ENCODE measurements at regions not wholly inside any gene's neighbourhood (a gene's known extent, or its start where the extent isn't known, plus 50 kb on each side); places are given as distances from the start of the nearest gene placed in this dataset.

DNA sequence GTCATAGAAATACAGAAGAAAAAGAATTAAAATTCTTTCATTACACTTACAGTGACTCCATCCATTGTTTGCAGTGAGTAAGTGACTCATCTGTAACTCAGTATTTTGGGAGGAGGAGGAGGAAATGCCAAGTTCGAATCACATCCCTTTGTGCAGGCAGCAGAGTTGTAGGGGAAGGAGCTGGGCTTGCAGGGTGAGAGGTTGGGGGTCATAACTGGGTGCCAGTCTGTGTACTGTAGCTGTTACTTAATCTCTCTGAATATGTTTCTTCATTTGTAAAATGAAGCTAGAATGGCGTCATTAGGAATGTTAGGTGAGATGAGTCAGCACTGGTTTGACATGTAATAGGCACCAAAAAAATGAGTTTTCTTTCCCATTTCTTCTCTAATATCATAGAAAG, 235.7 kb upstream of the ADAMTSL1 start:
- no peak overlapping the region for H3K27ac ChIP-seq (ENCODE audit: low read length)
- H3K4me3 ChIP-seq (ENCODE audit: low read length), result no peak overlapping the region
- H3K4me1 ChIP-seq (ENCODE audit: control insufficient read depth, insufficient read depth, low read length), result no peaks in the 10 kb centered on the region
- 100% methylated on average over 1 of the region's 2 CpGs for WGBS (ENCODE audit: insufficient coverage, low lambda C conversion rate)
- no peaks in the 10 kb centered on the region for H3K9me3 ChIP-seq (ENCODE audit: control insufficient read depth, low read depth, low read length)
- no peaks in the 10 kb centered on the region for H3K27me3 ChIP-seq (ENCODE audit: control insufficient read depth, insufficient read depth, low read length)
- no peaks in the 10 kb centered on the region for H3K36me3 ChIP-seq (ENCODE audit: control insufficient read depth, insufficient read depth, low read length)
- DNase-seq, result no peak

DNA sequence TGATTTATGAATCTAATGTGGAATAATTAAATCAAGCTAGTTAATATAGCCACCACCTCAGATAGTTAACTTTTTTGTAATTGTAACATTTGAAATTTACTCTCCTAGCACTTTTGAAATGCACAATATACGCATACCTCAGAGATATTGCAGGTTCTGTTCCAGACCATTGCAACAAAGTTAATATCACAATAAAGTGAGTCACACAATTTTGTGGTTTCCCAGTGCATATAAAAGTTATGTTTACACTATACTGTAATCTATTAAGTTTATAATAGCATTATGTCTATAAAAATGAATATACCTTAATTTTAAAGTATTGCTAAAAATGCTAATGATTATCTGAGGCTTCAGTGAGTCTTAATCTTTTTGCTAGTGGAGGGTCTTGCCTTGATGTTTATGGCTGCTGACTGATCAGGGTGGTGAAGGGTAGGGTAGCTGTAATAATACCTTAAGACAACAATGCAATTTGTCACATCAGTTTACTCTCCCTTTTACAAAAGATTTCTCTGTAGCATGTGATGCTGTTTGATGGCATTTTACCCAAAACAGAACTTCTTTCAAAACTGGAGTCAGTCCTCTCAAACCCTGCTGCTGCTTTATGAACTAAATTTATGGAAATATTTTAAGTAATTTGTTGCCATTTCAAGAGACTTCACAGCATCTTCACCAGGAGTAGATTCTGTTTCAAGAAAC, 235.1 kb upstream of the ADAMTSL1 start:
- no peak for DNase-seq
- no CpG with 5 or more reads among the region's 1 CpG for WGBS (ENCODE audit: insufficient coverage, low lambda C conversion rate)
- no peak overlapping the region for H3K4me3 ChIP-seq (ENCODE audit: low read length)
- no peaks in the 10 kb centered on the region for H3K27me3 ChIP-seq (ENCODE audit: control insufficient read depth, insufficient read depth, low read length)
- H3K9me3 ChIP-seq (ENCODE audit: control insufficient read depth, low read depth, low read length), result no peaks in the 10 kb centered on the region
- no peaks in the 10 kb centered on the region for H3K36me3 ChIP-seq (ENCODE audit: control insufficient read depth, insufficient read depth, low read length)
- H3K27ac ChIP-seq (ENCODE audit: low read length), result no peak overlapping the region
- H3K4me1 ChIP-seq (ENCODE audit: control insufficient read depth, insufficient read depth, low read length), result no peaks in the 10 kb centered on the region

DNA sequence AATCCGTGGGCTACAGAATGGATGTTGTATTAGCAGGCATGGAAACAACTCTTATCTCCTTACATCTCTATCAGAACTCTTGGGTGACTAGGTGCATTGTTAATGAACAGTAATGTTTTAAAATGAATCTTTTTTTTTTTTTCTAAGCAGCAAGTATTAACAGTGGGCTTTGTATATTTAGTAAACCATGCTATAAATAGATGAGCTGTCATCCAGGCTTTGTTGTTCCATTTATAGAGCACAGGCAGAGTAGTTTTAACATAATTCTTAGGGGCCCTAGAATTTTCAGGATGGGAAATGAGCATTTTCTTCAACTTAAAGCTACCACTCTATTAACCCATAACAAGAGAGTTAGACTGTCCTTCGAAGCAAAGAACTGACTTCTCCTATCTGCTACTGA, 233.7 kb upstream of the ADAMTSL1 start:
- no peak overlapping the region for H3K4me3 ChIP-seq (ENCODE audit: low read length)
- 40% methylated on average over 2 of the region's 2 CpGs for WGBS (ENCODE audit: insufficient coverage, low lambda C conversion rate)
- no peak for DNase-seq
- H3K9me3 ChIP-seq (ENCODE audit: control insufficient read depth, low read depth, low read length), result no peaks in the 10 kb centered on the region
- H3K27ac ChIP-seq (ENCODE audit: low read length), result no peak overlapping the region
- no peaks in the 10 kb centered on the region for H3K27me3 ChIP-seq (ENCODE audit: control insufficient read depth, insufficient read depth, low read length)
- H3K4me1 ChIP-seq (ENCODE audit: control insufficient read depth, insufficient read depth, low read length), result no peaks in the 10 kb centered on the region
- H3K36me3 ChIP-seq (ENCODE audit: control insufficient read depth, insufficient read depth, low read length), result no peaks in the 10 kb centered on the region

DNA sequence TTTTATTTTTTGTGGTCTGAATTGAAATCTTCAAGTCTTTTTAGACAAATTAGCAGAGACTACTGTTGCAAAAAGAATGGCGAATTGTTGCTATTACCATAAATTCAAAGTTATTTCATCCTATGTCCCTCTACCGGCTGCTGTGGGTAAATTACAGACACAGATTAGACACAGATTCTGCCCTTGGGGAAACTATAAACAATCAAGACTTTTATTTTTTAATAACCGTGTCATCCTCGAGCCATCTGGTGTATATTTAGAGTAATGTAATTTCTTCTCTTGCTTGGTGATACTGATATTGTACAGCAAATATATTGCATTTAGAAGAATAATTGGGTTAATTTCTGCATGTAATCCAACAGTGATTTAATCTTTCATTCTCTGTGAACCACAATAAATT, 228.0 kb upstream of the ADAMTSL1 start:
- no peak overlapping the region for H3K27ac ChIP-seq (ENCODE audit: low read length)
- H3K9me3 ChIP-seq (ENCODE audit: control insufficient read depth, low read depth, low read length), result no peaks in the 10 kb centered on the region
- WGBS (ENCODE audit: insufficient coverage, low lambda C conversion rate), result 60% methylated on average over 1 of the region's 4 CpGs
- no peaks in the 10 kb centered on the region for H3K4me1 ChIP-seq (ENCODE audit: control insufficient read depth, insufficient read depth, low read length)
- H3K27me3 ChIP-seq (ENCODE audit: control insufficient read depth, insufficient read depth, low read length), result no peaks in the 10 kb centered on the region
- no peak for DNase-seq
- H3K4me3 ChIP-seq (ENCODE audit: low read length), result no peak overlapping the region
- H3K36me3 ChIP-seq (ENCODE audit: control insufficient read depth, insufficient read depth, low read length), result no peaks in the 10 kb centered on the region

DNA sequence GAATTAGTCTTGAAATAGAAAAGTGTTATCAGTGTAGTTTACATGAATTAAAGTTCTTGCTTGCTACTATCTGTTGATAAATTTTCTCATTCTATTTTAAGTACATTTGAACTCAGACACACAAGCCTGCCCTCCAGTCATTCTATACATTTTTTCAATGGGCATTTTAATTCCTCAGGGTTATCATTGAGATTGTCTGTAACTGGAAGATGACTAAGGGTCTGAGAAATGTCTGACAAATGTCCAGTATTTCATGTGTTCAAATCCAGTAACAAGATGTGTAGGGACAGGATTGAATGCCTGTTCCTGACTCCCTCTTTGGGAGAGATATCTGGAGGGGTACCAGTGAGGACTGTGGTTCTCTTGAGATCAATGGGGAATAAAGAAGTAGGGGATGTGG, 223.9 kb upstream of the ADAMTSL1 start:
- no peaks in the 10 kb centered on the region for H3K9me3 ChIP-seq (ENCODE audit: control insufficient read depth, low read depth, low read length)
- no peaks in the 10 kb centered on the region for H3K4me1 ChIP-seq (ENCODE audit: control insufficient read depth, insufficient read depth, low read length)
- no peak overlapping the region for H3K27ac ChIP-seq (ENCODE audit: low read length)
- H3K4me3 ChIP-seq (ENCODE audit: low read length), result no peak overlapping the region
- no peak for DNase-seq
- no peaks in the 10 kb centered on the region for H3K36me3 ChIP-seq (ENCODE audit: control insufficient read depth, insufficient read depth, low read length)
- H3K27me3 ChIP-seq (ENCODE audit: control insufficient read depth, insufficient read depth, low read length), result no peaks in the 10 kb centered on the region

DNA sequence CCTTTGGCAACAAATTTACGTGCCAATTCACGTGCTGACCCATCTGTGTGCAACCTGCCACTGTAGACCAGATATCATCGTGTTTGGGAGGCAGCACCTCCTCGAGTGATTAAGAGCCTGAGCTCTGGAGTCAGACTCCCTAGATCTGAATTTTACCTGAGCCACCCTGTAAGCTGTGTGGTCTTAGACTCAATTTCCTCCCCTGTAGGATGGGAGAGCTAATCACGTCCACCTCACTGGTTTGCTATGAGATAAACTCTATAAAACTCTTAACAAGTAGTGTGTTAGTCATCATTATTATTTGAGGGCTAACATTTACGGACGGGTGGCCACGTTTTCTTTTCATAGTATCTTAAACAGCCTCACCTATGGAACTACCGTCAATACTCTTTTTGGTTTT, 220.0 kb upstream of the ADAMTSL1 start:
- H3K36me3 ChIP-seq (ENCODE audit: control insufficient read depth, insufficient read depth, low read length), result no peaks in the 10 kb centered on the region
- no peaks in the 10 kb centered on the region for H3K4me1 ChIP-seq (ENCODE audit: control insufficient read depth, insufficient read depth, low read length)
- WGBS (ENCODE audit: insufficient coverage, low lambda C conversion rate), result 80% methylated on average over 1 of the region's 9 CpGs
- no peak for DNase-seq
- no peak overlapping the region for H3K4me3 ChIP-seq (ENCODE audit: low read length)
- H3K9me3 ChIP-seq (ENCODE audit: control insufficient read depth, low read depth, low read length), result no peaks in the 10 kb centered on the region
- no peaks in the 10 kb centered on the region for H3K27me3 ChIP-seq (ENCODE audit: control insufficient read depth, insufficient read depth, low read length)
- no peak overlapping the region for H3K27ac ChIP-seq (ENCODE audit: low read length)

DNA sequence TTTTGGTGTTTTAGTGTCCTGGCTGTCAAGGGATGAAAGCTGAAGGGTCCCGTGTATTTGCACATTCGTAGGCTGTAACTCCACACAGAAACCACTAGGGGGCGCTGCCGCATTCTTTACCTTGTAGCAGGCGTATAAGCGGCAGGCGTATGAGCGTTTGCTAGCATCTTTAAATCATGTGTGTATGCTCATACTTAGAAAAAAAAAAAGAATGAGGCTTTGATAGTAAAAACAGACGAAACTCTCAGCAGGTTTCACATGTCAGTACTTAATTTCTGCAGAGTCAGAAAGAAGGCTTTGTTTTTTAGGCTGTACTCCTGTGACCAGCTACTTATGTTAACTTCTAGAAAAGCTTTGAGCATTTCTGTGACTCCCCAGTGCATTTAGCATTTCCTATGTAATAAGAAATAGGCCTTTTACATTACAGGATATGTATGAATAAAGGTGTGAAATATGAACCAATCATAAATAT, 218.8 kb upstream of the ADAMTSL1 start:
- H3K9me3 ChIP-seq (ENCODE audit: control insufficient read depth, low read depth, low read length), result no peaks in the 10 kb centered on the region
- no peaks in the 10 kb centered on the region for H3K4me1 ChIP-seq (ENCODE audit: control insufficient read depth, insufficient read depth, low read length)
- H3K4me3 ChIP-seq (ENCODE audit: low read length), result no peak overlapping the region
- no peaks in the 10 kb centered on the region for H3K27me3 ChIP-seq (ENCODE audit: control insufficient read depth, insufficient read depth, low read length)
- no CpG with 5 or more reads among the region's 9 CpGs for WGBS (ENCODE audit: insufficient coverage, low lambda C conversion rate)
- H3K27ac ChIP-seq (ENCODE audit: low read length), result no peak overlapping the region
- DNase-seq, result peak; percentile 56 to 72
- no peaks in the 10 kb centered on the region for H3K36me3 ChIP-seq (ENCODE audit: control insufficient read depth, insufficient read depth, low read length)

DNA sequence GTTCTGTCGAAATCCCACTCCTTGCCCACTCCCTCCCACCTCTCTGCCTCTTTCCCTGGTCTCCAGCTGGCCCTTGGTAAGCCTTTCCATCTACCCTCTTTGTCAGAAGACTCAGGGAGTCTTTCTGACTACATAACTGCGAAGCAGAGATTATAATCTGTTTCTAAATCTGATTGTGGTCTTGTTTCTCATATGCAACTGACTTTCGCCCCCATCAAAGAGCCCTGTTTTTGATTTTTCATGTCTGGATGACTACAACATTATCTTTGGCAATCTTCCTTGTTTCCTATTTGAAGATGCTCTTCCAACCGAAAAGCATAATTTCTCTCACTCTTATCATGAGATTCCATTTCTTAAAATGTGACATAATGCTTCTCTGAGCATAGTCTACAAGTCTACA, 218.2 kb upstream of the ADAMTSL1 start:
- Histone ChIP-seq H3K4me3 (ENCODE audit: low read length) (no peak overlapping the region), H3K36me3 (ENCODE audit: control insufficient read depth, insufficient read depth, low read length) (no peaks in the 10 kb centered on the region), H3K9me3 (ENCODE audit: control insufficient read depth, low read depth, low read length) (no peaks in the 10 kb centered on the region), H3K27me3 (ENCODE audit: control insufficient read depth, insufficient read depth, low read length) (no peaks in the 10 kb centered on the region), H3K4me1 (ENCODE audit: control insufficient read depth, insufficient read depth, low read length) (no peaks in the 10 kb centered on the region), H3K27ac (ENCODE audit: low read length) (no peak overlapping the region)
- no peak for DNase-seq
- 54% methylated on average over 2 of the region's 4 CpGs for WGBS (ENCODE audit: insufficient coverage, low lambda C conversion rate)

DNA sequence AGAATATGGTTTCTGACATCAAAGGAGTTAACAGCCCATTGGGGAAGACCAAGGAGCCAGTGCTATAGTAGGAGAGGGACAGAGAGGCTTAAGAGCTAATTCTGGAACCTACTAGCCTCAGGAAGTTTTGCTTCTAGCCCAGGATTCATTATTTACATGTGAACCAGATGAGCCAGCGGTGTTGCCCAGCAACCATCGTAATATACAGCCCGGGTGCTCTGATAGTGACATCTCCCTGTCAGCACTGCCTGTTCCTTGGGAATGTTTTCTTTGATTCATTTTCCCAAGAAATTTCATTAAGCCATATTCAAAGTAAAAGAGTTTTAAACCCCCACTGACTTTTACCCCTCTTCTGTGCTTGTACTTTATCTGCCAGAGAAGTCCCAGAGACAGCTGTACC, 217.4 kb upstream of the ADAMTSL1 start:
- no peaks in the 10 kb centered on the region for H3K27me3 ChIP-seq (ENCODE audit: control insufficient read depth, insufficient read depth, low read length)
- no peaks in the 10 kb centered on the region for H3K36me3 ChIP-seq (ENCODE audit: control insufficient read depth, insufficient read depth, low read length)
- H3K4me1 ChIP-seq (ENCODE audit: control insufficient read depth, insufficient read depth, low read length), result no peaks in the 10 kb centered on the region
- H3K4me3 ChIP-seq (ENCODE audit: low read length), result no peak overlapping the region
- no CpG with 5 or more reads among the region's 3 CpGs for WGBS (ENCODE audit: insufficient coverage, low lambda C conversion rate)
- H3K9me3 ChIP-seq (ENCODE audit: control insufficient read depth, low read depth, low read length), result no peaks in the 10 kb centered on the region
- no peak for DNase-seq
- H3K27ac ChIP-seq (ENCODE audit: low read length), result no peak overlapping the region

DNA sequence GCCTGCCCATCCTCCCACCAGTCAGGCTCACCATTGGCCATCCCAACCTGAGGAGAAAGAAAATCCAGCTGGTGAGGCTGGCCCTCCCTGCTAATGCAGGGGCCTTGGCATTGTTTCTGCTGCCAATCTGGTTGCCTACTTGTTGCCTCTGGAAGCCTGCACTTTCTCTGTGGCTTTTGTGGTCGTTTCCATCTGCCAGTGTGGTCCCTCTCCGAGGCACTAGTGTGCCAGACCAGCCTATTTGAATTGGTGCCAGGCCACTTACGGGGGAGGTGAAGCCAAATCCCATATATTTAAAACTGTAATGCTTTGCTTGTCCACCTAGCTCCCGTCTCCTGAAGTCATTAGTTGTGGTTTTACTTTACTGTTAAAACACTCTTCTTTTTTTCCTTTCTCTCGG, 213.4 kb upstream of the ADAMTSL1 start:
- H3K9me3 ChIP-seq (ENCODE audit: control insufficient read depth, low read depth, low read length), result no peaks in the 10 kb centered on the region
- no peak for DNase-seq
- H3K27me3 ChIP-seq (ENCODE audit: control insufficient read depth, insufficient read depth, low read length), result no peaks in the 10 kb centered on the region
- no peak overlapping the region for H3K27ac ChIP-seq (ENCODE audit: low read length)
- WGBS (ENCODE audit: insufficient coverage, low lambda C conversion rate), result 88% methylated on average over 2 of the region's 5 CpGs
- no peaks in the 10 kb centered on the region for H3K36me3 ChIP-seq (ENCODE audit: control insufficient read depth, insufficient read depth, low read length)
- H3K4me1 ChIP-seq (ENCODE audit: control insufficient read depth, insufficient read depth, low read length), result no peaks in the 10 kb centered on the region
- H3K4me3 ChIP-seq (ENCODE audit: low read length), result no peak overlapping the region

DNA sequence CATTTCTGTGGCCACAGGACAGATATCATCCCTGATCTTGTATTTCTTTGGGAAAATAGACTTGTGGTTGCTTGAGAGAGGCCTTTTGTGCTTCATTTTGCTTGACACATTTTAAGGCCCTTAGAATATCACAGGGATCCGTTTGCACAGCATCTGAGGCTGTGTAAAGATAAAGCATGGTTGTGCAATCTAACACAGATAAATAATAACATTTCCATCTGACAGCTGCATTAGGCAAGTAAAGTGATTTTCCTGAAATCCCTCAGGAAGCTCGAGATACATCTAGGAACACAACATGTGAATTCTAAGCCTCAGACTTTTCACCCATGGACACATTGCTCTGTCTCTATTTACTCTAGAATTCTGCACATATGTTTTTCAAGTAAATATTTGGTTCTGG, 212.8 kb upstream of the ADAMTSL1 start:
- Histone ChIP-seq H3K27me3 (ENCODE audit: control insufficient read depth, insufficient read depth, low read length) (peaks cover 3% of the 10 kb centered on the region), H3K36me3 (ENCODE audit: control insufficient read depth, insufficient read depth, low read length) (no peaks in the 10 kb centered on the region), H3K27ac (ENCODE audit: low read length) (no peak overlapping the region), H3K4me1 (ENCODE audit: control insufficient read depth, insufficient read depth, low read length) (no peaks in the 10 kb centered on the region), H3K4me3 (ENCODE audit: low read length) (no peak overlapping the region), H3K9me3 (ENCODE audit: control insufficient read depth, low read depth, low read length) (no peaks in the 10 kb centered on the region)
- no CpG with 5 or more reads among the region's 2 CpGs for WGBS (ENCODE audit: insufficient coverage, low lambda C conversion rate)
- DNase-seq, result no peak

Data from large intestine (tissue), 3 donors.